ENCODE measurements at regions not wholly inside any gene's neighbourhood (a gene's known extent, or its start where the extent isn't known, plus 50 kb on each side); places are given as distances from the start of the nearest gene placed in this dataset.
A peak's percentile ranks its signal among the peaks of the same experiment; 100 is the strongest.
"Not testable (repeated sequence)": the region's sequence is repeated elsewhere in the genome, so short reads cannot be mapped to it uniquely, and the experiment has no call there.

GRCh38 chr12:31214626-31215517, 111.1 kb downstream of the SINHCAF start:
- no peak for DNase-seq
- intact Hi-C loops (cut with DNase I): no loop called here

- intact Hi-C loops (cut with DNase I): no loop called here
- peak in 1 of 42 donors; percentile 9 for DNase-seq
Observed at GRCh38 chr12:31215518-31216232, 110.3 kb downstream of the SINHCAF start.

GRCh38 chr12:31216479-31216878, 109.5 kb downstream of the SINHCAF start:
- intact Hi-C loops (cut with DNase I): no loop called here

GRCh38 chr12:31217356-31218130, 108.4 kb downstream of the SINHCAF start:
- intact Hi-C loops (cut with DNase I): no loop called here
- no peak for DNase-seq

More at GRCh38 chr12:31216479-31216878, 109.5 kb downstream of the SINHCAF start:
- no peak for DNase-seq

- intact Hi-C loops (cut with DNase I): no loop called here
- no peak for DNase-seq
Observed at GRCh38 chr12:31218203-31219025, 107.5 kb downstream of the SINHCAF start.

- intact Hi-C loops (cut with DNase I): no loop called here
- no peak for DNase-seq
Observed at GRCh38 chr12:31219521-31219920, 106.4 kb downstream of the SINHCAF start.

GRCh38 chr12:31220061-31220460, 105.9 kb downstream of the SINHCAF start:
- intact Hi-C loops (cut with DNase I): no loop called here
- DNase-seq: no peak

GRCh38 chr12:31220633-31221550, 105.1 kb downstream of the SINHCAF start:
- DNase-seq: peak in 9 of 42 donors; percentile 21 to 68 (median 41)
- intact Hi-C loops (cut with DNase I): no loop called here

- DNase-seq: peak in 1 of 42 donors; percentile 3
- intact Hi-C loops (cut with DNase I): no loop called here
Observed at GRCh38 chr12:31221551-31221945, 104.4 kb downstream of the SINHCAF start.

GRCh38 chr12:31222620-31223222, 103.2 kb downstream of the SINHCAF start:
- intact Hi-C loops (cut with DNase I): no loop called here
- DNase-seq: peak in 1 of 42 donors; percentile 4

- DNase-seq; intact Hi-C loops (cut with DNase I): not testable (repeated sequence)
Observed at GRCh38 chr12:31223640-31224039, 102.3 kb downstream of the SINHCAF start.

GRCh38 chr12:31224768-31225448, 101.0 kb downstream of the SINHCAF start:
- peak in 1 of 42 donors; percentile 6 for DNase-seq
- intact Hi-C loops (cut with DNase I): no loop called here

GRCh38 chr12:31225656-31226535, 100.1 kb downstream of the SINHCAF start:
- DNase-seq: peak in 1 of 42 donors; percentile 6

GRCh38 chr12:31226639-31227038, 99.3 kb downstream of the SINHCAF start:
- DNase-seq: peak in 14 of 42 donors; percentile 8 to 66 (median 43)
- intact Hi-C loops (cut with DNase I): no loop called here

More at GRCh38 chr12:31225656-31226535, 100.1 kb downstream of the SINHCAF start:
- intact Hi-C loops (cut with DNase I): no loop called here

GRCh38 chr12:31227401-31227981, 98.5 kb downstream of the SINHCAF start:
- intact Hi-C loops (cut with DNase I): no loop called here
- peak in 1 of 42 donors; percentile 35 for DNase-seq
